ENCODE measurements at regions not wholly inside any gene's neighbourhood (a gene's known extent, or its start where the extent isn't known, plus 50 kb on each side); places are given as distances from the start of the nearest gene placed in this dataset.

GRCh38 chr2:18482666-18483065 is 77.8 kb downstream of the RDH14 start:
- H3K27ac Mint-ChIP-seq: no peak overlapping the region
- intact Hi-C loops (cut with micrococcal nuclease): no loop called here
- no peaks in the 10 kb centered on the region for H3K4me1 Mint-ChIP-seq
- H3K9me3 Mint-ChIP-seq: no peaks in the 10 kb centered on the region
- H3K27me3 Mint-ChIP-seq: no peaks in the 10 kb centered on the region
- no peak for DNase-seq
- H3K36me3 Mint-ChIP-seq (ENCODE audit: low read depth): no peaks in the 10 kb centered on the region
- no peak overlapping the region for H3K4me3 Mint-ChIP-seq

- Mint-ChIP-seq H3K4me3 (no peak overlapping the region), H3K27ac (no peak overlapping the region), H3K9me3 (no peaks in the 10 kb centered on the region), H3K27me3 (peaks cover 2% of the 10 kb centered on the region), H3K36me3 (ENCODE audit: low read depth) (no peaks in the 10 kb centered on the region), H3K4me1 (no peaks in the 10 kb centered on the region)
- intact Hi-C loops (cut with micrococcal nuclease): no loop called here
- DNase-seq: no peak
These were observed 80.5 kb downstream of the RDH14 start for GRCh38 chr2:18479947-18480369.

GRCh38 chr2:18477293-18477692 is 83.2 kb downstream of the RDH14 start:
- intact Hi-C loops (cut with micrococcal nuclease): no loop called here
- Mint-ChIP-seq H3K4me3 (no peak overlapping the region), H3K27ac (no peak overlapping the region), H3K36me3 (ENCODE audit: low read depth) (no peaks in the 10 kb centered on the region), H3K9me3 (no peaks in the 10 kb centered on the region), H3K27me3 (peaks cover 2% of the 10 kb centered on the region), H3K4me1 (no peaks in the 10 kb centered on the region)
- no peak for DNase-seq

- H3K4me3 Mint-ChIP-seq: no peak overlapping the region
- H3K27ac Mint-ChIP-seq: no peak overlapping the region
- H3K9me3 Mint-ChIP-seq: no peaks in the 10 kb centered on the region
- intact Hi-C loops (cut with micrococcal nuclease): no loop called here
- no peak for DNase-seq
- H3K4me1 Mint-ChIP-seq: no peaks in the 10 kb centered on the region
- H3K36me3 Mint-ChIP-seq (ENCODE audit: low read depth): no peaks in the 10 kb centered on the region
- peaks cover 2% of the 10 kb centered on the region for H3K27me3 Mint-ChIP-seq
These were observed 84.0 kb downstream of the RDH14 start for GRCh38 chr2:18476484-18476883.

- Mint-ChIP-seq H3K27ac (no peak overlapping the region), H3K27me3 (peaks cover 2% of the 10 kb centered on the region), H3K36me3 (ENCODE audit: low read depth) (no peaks in the 10 kb centered on the region), H3K4me1 (no peaks in the 10 kb centered on the region), H3K4me3 (no peak overlapping the region), H3K9me3 (no peaks in the 10 kb centered on the region)
- intact Hi-C loops (cut with micrococcal nuclease): no loop called here
- no peak for DNase-seq
These were observed 84.6 kb downstream of the RDH14 start for GRCh38 chr2:18475884-18476283.

- Mint-ChIP-seq H3K36me3 (ENCODE audit: low read depth) (no peaks in the 10 kb centered on the region), H3K9me3 (no peaks in the 10 kb centered on the region), H3K27ac (no peak overlapping the region), H3K27me3 (peaks cover 2% of the 10 kb centered on the region), H3K4me3 (no peak overlapping the region), H3K4me1 (no peaks in the 10 kb centered on the region)
- intact Hi-C loops (cut with micrococcal nuclease): no loop called here
- no peak for DNase-seq
These were observed 85.8 kb downstream of the RDH14 start for GRCh38 chr2:18474700-18475099.

- no peak overlapping the region for H3K4me3 Mint-ChIP-seq
- H3K36me3 Mint-ChIP-seq (ENCODE audit: low read depth): no peaks in the 10 kb centered on the region
- H3K27me3 Mint-ChIP-seq: peaks cover 2% of the 10 kb centered on the region
- H3K9me3 Mint-ChIP-seq: no peaks in the 10 kb centered on the region
- intact Hi-C loops (cut with micrococcal nuclease): no loop called here
- no peak for DNase-seq
- H3K4me1 Mint-ChIP-seq: no peaks in the 10 kb centered on the region
- no peak overlapping the region for H3K27ac Mint-ChIP-seq
These were observed 86.9 kb downstream of the RDH14 start for GRCh38 chr2:18473241-18474181.

GRCh38 chr2:18467749-18468360 is 92.6 kb downstream of the RDH14 start:
- no peaks in the 10 kb centered on the region for H3K9me3 Mint-ChIP-seq
- no peaks in the 10 kb centered on the region for H3K4me1 Mint-ChIP-seq
- no peak for DNase-seq
- intact Hi-C loops (cut with micrococcal nuclease): no loop called here
- no peaks in the 10 kb centered on the region for H3K36me3 Mint-ChIP-seq (ENCODE audit: low read depth)
- H3K27ac Mint-ChIP-seq: no peak overlapping the region
- H3K27me3 Mint-ChIP-seq: peaks cover 3% of the 10 kb centered on the region
- H3K4me3 Mint-ChIP-seq: no peak overlapping the region

GRCh38 chr2:18465979-18466378 is 94.5 kb downstream of the RDH14 start:
- intact Hi-C loops (cut with micrococcal nuclease): no loop called here
- H3K27ac Mint-ChIP-seq: no peak overlapping the region
- no peaks in the 10 kb centered on the region for H3K9me3 Mint-ChIP-seq
- no peak overlapping the region for H3K4me3 Mint-ChIP-seq
- peaks cover 3% of the 10 kb centered on the region for H3K27me3 Mint-ChIP-seq
- no peaks in the 10 kb centered on the region for H3K36me3 Mint-ChIP-seq (ENCODE audit: low read depth)
- H3K4me1 Mint-ChIP-seq: no peaks in the 10 kb centered on the region
- no peak for DNase-seq

- intact Hi-C loops (cut with micrococcal nuclease): no loop called here
- no peaks in the 10 kb centered on the region for H3K36me3 Mint-ChIP-seq (ENCODE audit: low read depth)
- peaks cover 3% of the 10 kb centered on the region for H3K27me3 Mint-ChIP-seq
- H3K4me1 Mint-ChIP-seq: no peaks in the 10 kb centered on the region
- H3K4me3 Mint-ChIP-seq: no peak overlapping the region
- no peak for DNase-seq
- H3K27ac Mint-ChIP-seq: no peak overlapping the region
- no peaks in the 10 kb centered on the region for H3K9me3 Mint-ChIP-seq
These were observed 95.5 kb downstream of the RDH14 start for GRCh38 chr2:18464913-18465312.

GRCh38 chr2:18456026-18456425 is 104.4 kb downstream of the RDH14 start:
- Mint-ChIP-seq H3K9me3 (no peaks in the 10 kb centered on the region), H3K4me1 (no peaks in the 10 kb centered on the region), H3K36me3 (ENCODE audit: low read depth) (no peaks in the 10 kb centered on the region), H3K27ac (no peak overlapping the region), H3K27me3 (no peaks in the 10 kb centered on the region), H3K4me3 (no peak overlapping the region)
- DNase-seq: no peak
- intact Hi-C loops (cut with micrococcal nuclease): no loop called here

GRCh38 chr2:18455236-18455862 is 105.1 kb downstream of the RDH14 start:
- Mint-ChIP-seq H3K9me3 (no peaks in the 10 kb centered on the region), H3K36me3 (ENCODE audit: low read depth) (no peaks in the 10 kb centered on the region), H3K4me1 (no peaks in the 10 kb centered on the region), H3K27ac (no peak overlapping the region), H3K27me3 (peaks cover 2% of the 10 kb centered on the region), H3K4me3 (no peak overlapping the region)
- DNase-seq: no peak
- intact Hi-C loops (cut with micrococcal nuclease): no loop called here

- Mint-ChIP-seq H3K9me3 (no peaks in the 10 kb centered on the region), H3K27ac (no peak overlapping the region), H3K4me1 (no peaks in the 10 kb centered on the region), H3K27me3 (peaks cover 2% of the 10 kb centered on the region), H3K36me3 (ENCODE audit: low read depth) (no peaks in the 10 kb centered on the region), H3K4me3 (no peak overlapping the region)
- intact Hi-C loops (cut with micrococcal nuclease): no loop called here
- no peak for DNase-seq
These were observed 105.7 kb downstream of the RDH14 start for GRCh38 chr2:18454692-18455235.

- intact Hi-C loops (cut with micrococcal nuclease): no loop called here
- no peaks in the 10 kb centered on the region for H3K9me3 Mint-ChIP-seq
- no peak for DNase-seq
- H3K36me3 Mint-ChIP-seq (ENCODE audit: low read depth): no peaks in the 10 kb centered on the region
- no peak overlapping the region for H3K4me3 Mint-ChIP-seq
- H3K27me3 Mint-ChIP-seq: peaks cover 12% of the 10 kb centered on the region
- H3K4me1 Mint-ChIP-seq: no peaks in the 10 kb centered on the region
- H3K27ac Mint-ChIP-seq: no peak overlapping the region
These were observed 113.7 kb downstream of the RDH14 start for GRCh38 chr2:18446715-18447114.
